Globus pallidus (tissue), 1 donor: ENCODE measurements at regions not wholly inside any gene's neighbourhood (a gene's known extent, or its start where the extent isn't known, plus 50 kb on each side); places are given as distances from the start of the nearest gene placed in this dataset.
"Not testable (repeated sequence)": the region's sequence is repeated elsewhere in the genome, so short reads cannot be mapped to it uniquely, and the experiment has no call there.

Source experiments
- DNase-seq: peaks from one replicate; pipeline ENCODE4 v3.0.0-alpha.2; 2015; ENCODE audit warnings: low spot score

GRCh38 chr9:108411632-108412031 is 444.2 kb downstream of the ACTL7B start:
- no peak for DNase-seq

- DNase-seq, result peak; percentile 7
Measured at GRCh38 chr9:108410161-108410560, 445.6 kb downstream of the ACTL7B start.

GRCh38 chr9:108400297-108400696 is 455.5 kb downstream of the ACTL7B start:
- no peak for DNase-seq

DNA sequence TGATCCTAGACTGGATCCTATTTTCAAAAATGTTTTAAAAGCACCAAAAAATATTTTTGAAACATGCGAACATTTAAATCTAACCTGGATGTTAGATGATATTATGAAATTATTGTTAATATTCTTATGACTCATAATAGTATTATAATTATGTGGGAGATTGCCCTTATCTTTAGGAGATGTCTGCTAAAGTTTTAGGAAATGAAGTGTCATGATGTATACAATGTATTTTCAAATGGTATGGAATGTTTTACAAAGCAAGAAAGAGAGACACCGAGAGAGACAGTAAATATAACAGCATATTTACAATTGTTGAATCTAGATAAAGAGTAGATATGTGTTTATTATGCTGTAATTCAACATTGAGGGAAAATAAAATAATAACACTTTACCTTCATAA is 455.9 kb downstream of the ACTL7B start:
- DNase-seq, result no peak

GRCh38 chr9:108397286-108397685 is 458.5 kb downstream of the ACTL7B start:
- no peak for DNase-seq

- no peak for DNase-seq
Measured at GRCh38 chr9:108396611-108397010, 459.2 kb downstream of the ACTL7B start.

- no peak for DNase-seq
Measured at GRCh38 chr9:108396193-108396592, 459.6 kb downstream of the ACTL7B start.

- DNase-seq, result no peak
Measured at GRCh38 chr9:108395421-108395820, 460.4 kb downstream of the ACTL7B start.

DNA sequence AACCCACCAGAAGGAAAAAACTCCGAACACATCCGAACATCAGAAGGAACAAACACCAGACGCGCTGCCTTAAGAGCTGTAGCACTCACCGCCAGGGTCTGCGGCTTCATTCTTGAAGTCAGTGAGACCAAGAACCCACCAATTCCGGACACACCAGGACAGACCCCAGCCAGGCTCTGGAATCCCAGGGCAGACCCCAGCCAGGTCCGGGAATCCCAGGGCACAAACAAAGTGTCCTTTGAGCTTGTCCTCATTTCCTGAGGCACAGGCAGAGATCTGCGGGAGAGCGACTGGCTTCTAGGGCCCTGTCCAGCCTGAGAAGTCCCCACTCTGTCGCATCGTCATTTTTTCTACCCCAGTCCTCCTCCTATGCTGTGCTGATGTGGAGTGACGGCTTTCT is 461.1 kb downstream of the ACTL7B start:
- no peak for DNase-seq

GRCh38 chr9:108393481-108394001 is 462.2 kb downstream of the ACTL7B start:
- DNase-seq, result not testable (repeated sequence)

GRCh38 chr9:108392877-108393276 is 462.9 kb downstream of the ACTL7B start:
- DNase-seq, result no peak

GRCh38 chr9:108389056-108389455 is 466.7 kb downstream of the ACTL7B start:
- no peak for DNase-seq

- no peak for DNase-seq
Measured at GRCh38 chr9:108386859-108387384, 468.9 kb downstream of the ACTL7B start.

GRCh38 chr9:108386032-108386431 is 469.8 kb downstream of the ACTL7B start:
- DNase-seq, result no peak

- DNase-seq, result no peak
Measured at GRCh38 chr9:108383796-108384195, 472.0 kb downstream of the ACTL7B start.

GRCh38 chr9:108382310-108382709 is 473.5 kb downstream of the ACTL7B start:
- no peak for DNase-seq

- no peak for DNase-seq
Measured at GRCh38 chr9:108377881-108378280, 477.9 kb downstream of the ACTL7B start.

DNA sequence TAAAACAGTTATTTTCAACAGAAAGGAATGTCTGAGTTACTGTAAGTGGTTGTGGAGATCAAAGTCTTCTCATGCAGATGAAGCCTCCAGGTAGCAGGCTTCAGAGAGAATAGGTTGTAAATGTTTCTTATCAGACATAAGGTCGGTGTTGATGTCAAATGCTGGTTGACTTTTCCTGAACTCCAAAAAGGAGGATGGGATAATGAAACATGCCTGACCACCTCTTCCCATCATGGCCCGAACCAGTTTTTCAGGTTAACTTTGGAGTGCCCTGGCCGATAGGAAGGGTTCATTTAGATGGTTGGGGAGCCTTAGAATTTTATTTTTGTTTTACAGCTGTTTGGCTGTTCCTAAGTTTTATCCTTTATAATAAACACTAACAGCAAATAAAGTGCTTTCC is 478.4 kb downstream of the ACTL7B start:
- no peak for DNase-seq

DNA sequence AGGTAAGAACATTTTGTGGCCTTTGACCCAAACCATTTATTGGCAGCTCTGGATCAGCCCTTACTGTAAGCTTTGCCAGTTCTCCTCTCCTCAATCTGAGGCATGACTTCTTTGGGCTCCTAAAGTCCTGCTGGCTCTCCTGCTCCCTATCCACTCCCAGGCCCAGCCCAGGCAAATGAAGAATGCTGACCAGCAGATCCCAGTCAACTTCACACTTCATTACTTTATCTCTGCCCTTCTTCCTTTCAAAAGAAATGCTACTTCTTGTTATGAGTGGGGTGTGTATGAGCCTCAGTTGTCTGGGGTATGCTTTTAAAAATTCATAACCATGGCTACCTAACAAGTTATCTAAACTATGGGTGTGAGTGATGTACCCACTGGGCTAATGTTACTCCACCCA is 479.6 kb downstream of the ACTL7B start:
- DNase-seq, result no peak

DNA sequence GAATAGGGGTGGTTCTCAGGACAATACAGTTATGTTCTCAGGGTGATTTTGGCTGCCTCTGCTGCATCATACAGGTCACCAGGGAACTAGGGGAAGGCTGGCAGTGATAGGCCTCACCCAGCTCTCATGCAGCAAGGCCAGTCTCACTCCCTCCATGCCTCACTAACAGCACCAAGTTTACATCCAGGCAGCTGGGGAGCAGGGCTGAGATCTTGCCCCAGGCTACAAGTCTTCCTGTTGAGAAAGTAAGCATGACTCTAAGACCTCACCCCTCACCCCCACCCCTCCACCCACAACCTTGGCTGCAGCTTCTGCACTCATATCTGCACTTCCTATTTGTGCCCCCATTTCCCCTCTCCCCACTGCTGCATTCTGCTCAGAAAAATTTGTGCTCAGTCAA is 481.2 kb downstream of the ACTL7B start:
- DNase-seq, result no peak

DNA sequence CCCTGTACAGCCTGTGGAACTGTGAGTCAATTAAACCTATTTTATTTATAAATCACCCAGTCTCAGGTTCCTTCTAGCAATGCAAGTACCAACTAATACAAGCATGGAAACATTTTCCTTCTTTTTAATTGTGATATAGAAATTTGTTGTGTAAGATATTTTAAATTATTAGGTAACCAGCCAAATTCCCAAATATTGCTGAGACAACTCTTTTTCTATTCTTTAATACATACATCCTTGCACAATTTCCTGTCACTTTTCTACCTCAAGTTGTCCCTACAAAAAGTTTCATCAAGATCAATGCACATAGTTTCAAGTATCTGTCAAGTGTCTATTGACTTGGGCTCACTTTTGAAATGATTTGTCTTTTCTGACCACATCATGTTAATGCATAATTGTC is 488.6 kb downstream of the ACTL7B start:
- DNase-seq, result no peak

- no peak for DNase-seq
Measured at GRCh38 chr9:108363311-108363710, 492.5 kb downstream of the ACTL7B start.

DNA sequence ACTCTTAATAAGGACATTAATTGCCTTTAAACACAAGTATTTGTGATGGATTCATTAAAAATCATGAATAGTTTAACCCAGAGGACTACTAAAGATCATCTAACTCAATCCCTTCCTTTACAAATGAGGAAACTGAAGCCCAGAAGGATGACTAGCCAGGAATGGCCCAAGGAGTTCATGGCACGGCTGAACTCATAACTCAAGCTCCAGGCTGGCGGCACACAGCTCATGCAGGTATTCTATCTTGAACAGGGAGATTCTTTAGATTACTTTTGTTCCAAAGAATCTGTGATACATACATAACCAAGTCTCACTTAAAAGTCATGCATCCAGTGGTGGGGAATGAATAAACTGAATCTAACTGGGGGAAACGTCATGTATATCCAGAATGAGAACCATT is 495.5 kb downstream of the ACTL7B start:
- no peak for DNase-seq

DNA sequence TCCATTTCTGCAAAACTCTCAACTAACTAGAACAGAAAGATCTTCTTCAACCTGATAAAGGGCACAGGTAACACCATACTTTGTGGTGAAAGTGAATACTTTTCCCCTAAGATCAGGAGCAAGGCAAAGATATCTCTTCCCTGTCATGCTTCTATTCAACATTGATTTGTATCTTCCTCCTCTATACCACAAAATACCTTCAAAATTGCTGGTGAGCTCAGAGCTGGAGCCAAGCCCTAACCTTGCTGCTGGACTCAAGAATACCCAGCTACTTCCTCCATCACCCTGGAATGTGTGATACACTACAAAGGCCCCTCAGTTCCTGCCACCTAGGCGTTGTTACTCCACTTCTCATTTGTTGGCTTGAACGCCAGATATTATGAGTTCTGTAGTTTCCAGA is 499.0 kb downstream of the ACTL7B start:
- DNase-seq, result no peak

DNA sequence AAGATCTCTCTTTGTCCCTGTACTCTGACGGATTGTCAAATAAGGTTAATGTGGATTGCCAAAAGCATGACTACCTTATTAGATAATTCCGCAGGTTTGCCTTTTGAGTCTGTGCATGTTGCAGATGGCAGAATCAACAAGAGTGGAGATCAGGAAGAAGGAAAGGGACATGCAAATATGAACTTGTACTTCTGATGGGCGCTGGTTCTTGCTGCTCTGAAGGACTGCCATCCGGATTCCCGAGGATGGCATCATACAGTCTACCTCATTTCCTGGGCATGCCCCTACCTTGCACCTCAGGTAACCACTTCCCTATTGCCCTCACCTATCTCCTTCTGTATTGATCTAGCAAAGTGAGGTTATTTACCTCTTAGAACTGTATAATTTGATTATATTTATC is 504.2 kb downstream of the ACTL7B start:
- no peak for DNase-seq
